ENCODE measurements at regions not wholly inside any gene's neighbourhood (a gene's known extent, or its start where the extent isn't known, plus 50 kb on each side); places are given as distances from the start of the nearest gene placed in this dataset.

- TF ChIP-seq TAF1 (IDR thresholded peaks at IDR 0.05; ENCODE audit: borderline replicate concordance, low read depth, low read length), result no peak
- TF ChIP-seq POLR2A (IDR thresholded peaks at IDR 0.05; ENCODE audit: low read depth, low read length), result no peak
- no peak for TF ChIP-seq POLR2AphosphoS5 (IDR thresholded peaks at IDR 0.05; ENCODE audit: low read depth, low read length)
Observed at GRCh38 chr6:169000022-169000421, 253.6 kb downstream of the THBS2 start.

Measured in GM12892 (cell line).